ENCODE measurements at regions not wholly inside any gene's neighbourhood (a gene's known extent, or its start where the extent isn't known, plus 50 kb on each side); places are given as distances from the start of the nearest gene placed in this dataset.
A peak's percentile ranks its signal among the peaks of the same experiment; 100 is the strongest.
"Not testable (repeated sequence)": the region's sequence is repeated elsewhere in the genome, so short reads cannot be mapped to it uniquely, and the experiment has no call there.

DNA sequence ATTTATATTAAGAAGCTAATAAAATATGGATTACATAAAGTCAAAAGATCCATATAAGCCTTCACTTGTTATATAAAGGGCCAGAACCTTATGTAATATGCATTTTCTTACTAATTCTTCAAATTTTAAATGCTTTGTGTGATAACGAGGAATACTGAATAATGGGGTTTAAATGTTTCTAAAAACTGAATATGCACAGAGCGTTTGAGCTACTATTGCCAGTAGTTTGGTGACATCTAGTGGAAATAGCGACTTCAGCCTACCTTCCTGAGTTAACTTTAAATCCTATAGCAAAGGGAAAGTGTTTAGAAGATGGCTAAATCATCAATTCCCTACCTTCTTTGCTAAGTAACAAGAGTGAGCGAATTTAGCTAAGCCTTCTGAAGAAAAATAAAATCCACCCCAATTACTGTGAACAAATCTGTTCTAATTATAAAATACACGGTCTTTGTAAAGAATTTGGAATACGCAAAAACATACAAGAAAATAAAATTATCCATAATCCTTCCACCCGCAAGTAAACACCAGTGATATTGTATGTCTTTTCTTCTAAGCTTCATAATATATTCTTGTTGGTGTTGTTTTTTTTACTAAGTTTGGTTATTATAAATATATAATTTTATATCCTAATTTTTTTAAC, 115.5 kb upstream of the G2E3 start:
- peak; percentile 72 for DNase-seq (ENCODE audit: low spot score)

DNA sequence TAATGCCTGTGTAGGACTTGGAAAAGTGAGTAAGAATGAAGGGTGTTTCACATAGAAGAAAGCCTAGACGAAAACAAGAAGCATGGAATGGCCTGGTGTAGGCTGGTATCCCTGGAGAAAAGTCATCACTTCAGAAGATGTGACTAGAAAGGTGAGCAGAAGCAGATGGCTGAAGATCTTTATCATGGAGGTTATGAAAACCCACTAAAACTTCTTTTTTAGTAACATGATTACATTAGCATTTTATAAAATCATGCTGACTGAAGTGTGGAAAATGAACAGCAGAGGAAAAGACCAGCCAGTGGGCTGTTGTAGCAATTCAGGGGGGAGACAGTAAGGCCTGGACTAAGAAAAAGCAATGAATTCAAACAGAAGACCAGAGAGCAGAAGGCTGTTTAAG, 114.5 kb upstream of the G2E3 start:
- no peak for DNase-seq (ENCODE audit: low spot score)

DNA sequence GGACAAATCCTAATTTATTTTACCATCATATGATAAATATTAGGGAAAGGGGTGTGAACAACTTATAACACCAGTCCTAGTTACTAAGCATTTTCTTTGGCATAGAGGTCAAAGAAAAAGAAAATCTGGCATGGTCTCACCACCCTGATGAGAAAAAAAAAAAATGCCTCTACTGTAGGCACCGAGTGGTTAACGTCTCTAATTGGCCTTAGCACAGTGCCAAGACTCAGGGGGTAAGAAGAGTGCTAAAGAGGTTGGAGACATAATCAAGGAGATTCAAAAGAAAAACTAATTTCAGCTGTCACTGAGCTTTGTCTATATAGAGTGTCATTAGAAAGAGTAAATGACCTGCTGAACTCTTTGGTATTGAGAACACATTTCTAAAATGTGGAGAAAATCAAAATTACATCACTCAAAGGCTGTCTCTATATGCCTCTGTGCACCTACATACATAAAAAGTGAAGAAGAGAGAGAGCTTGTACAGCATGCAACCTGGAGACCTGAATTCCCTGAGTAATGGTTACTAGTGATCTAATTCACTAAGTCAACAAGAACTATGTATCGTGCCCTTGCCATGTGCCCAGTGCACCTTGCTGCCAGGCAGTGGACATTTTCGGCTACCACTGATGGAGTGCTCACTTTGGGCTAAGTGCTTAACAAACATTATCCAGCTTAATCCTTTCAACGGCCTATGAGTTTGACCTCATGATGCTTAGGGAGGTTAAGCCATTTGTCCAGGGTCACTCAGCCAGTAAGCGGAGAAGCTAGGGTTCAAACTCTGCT, 113.8 kb upstream of the G2E3 start:
- no peak for DNase-seq (ENCODE audit: low spot score)

DNA sequence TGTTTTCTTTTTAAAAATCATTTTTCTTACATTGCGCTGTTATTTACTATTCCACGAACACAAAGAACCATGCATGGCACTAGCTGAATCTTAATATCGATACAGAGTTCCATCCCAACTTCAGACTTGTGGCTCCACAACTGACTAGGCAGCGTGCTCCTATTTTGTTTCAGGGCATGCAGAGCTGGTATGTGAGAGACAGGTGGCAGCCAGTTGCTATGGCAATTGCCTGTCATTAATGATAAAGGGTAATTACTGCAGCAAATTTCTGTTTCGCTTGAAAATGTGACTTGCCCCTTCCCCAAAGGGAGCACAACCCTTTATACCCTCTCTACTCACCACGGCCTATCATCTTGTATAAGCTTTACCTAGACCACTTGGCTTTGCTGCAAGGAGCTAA, 113.1 kb upstream of the G2E3 start:
- no peak for DNase-seq (ENCODE audit: low spot score)

DNA sequence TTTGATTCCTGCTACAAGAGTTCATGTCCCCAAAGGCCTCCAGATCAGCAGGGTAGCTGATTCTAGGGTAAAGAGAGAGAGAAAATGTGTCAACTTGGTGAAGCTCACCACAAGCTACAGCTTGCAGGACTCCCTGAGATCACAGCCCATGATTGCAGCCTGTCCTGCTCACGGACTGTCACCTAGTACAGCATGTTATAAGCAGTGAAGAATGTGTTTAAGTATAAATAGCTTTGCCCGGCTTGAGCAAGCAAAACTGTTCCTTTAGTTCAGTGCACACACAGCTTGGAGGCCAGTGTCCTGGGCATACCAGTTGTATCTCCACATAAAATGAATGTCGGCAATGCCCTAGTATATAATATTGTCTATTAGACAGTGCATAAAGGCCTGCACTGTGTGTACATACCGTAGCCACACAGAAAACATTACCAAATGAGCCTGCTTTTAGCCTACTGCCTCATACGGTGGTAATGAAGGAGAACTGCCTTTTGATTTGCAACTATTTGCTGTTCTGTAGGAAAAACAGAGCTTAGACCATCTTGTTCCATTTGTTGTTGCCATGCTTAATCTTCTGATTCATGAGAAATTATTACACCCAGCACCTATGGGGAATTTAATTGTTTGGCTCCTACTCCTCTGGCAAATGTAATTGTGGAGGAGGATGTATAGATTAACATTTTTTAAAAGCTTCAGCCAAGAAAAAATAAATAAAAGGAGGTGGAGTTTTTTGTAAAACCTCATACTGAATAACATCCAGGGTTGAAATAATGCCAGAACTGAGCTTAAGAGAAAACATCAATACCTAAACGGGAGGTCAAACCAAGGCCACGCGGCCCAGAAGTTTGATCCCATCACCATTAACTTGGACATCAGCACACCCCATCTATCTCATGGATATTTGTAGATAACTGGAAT, 108.1 kb upstream of the G2E3 start:
- DNase-seq (ENCODE audit: low spot score) = no peak

DNA sequence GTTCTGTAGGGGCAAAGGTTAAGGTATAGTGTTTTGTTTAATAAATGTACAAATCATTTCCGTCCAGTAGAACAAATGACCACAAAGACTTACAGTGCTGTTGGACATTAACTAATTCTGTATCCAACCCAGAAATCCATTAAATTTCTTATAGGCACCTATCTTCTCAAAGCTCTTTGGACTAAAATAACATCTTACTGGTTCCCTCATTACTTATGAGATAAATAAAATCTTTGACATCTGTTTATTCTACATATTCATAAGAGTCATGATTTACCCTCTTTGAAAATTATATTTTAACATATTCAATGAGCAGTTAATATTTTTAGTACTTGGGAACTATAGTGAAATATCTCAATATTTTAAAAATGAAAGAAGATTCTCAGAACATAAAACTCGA, 102.7 kb upstream of the G2E3 start:
- DNase-seq (ENCODE audit: low spot score) = no peak

DNA sequence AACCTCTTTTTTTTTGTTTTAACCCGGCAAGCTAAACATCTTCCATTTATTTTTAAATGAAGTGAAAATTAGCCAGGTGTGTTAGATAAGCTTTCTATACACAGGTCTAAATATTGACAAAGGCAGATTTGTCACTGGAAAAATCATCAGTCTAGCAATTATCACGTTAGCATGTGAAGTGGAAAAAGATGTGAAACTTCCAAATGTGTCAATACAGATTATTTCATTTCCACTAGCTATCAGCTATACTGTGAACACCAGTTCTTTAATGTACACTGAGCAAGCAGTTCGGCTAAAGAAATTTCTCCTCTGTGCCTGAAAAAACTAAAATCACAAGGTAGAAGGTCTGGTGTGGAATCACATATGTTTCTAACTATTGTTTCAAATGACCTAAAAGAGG, 96.6 kb upstream of the G2E3 start:
- DNase-seq (ENCODE audit: low spot score) = no peak

DNA sequence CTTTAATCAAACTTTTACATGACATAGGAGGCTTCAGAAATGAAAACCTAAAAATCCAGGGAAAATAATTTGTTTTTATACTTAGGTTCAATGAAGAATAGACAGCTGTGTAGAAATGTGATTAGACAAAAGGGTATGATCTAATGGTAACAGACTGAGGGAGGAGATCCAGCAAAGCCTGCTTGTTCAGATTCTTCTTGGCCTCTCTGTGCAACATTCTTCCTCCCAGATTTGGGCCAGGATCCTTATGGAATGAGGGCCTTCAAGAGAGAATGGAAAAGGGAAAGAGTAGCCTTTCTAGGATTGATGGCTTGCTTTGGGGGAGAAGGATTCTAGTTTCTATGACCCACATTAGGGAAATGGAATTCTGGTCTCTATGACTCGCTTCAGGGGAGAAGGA, 94.5 kb upstream of the G2E3 start:
- DNase-seq (ENCODE audit: low spot score) = no peak

DNA sequence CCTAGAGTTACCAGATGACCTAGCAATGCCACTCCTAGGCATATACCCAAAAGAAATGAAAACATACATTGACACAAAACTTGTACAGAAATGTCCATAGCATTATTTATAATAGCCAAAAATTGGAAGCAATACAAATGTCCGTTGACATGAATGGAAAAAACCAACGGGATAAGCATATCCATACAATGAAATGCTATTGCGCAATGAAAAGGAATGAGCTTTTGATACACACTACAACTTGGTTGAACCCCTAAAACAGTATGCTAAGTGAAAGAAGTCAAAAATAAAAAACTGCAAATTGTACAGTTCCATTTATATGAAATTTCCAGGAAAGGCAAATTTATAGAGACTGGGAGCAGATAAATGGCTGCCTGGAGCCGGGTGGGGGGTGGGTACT, 90.6 kb upstream of the G2E3 start:
- DNase-seq (ENCODE audit: low spot score) = no peak

DNA sequence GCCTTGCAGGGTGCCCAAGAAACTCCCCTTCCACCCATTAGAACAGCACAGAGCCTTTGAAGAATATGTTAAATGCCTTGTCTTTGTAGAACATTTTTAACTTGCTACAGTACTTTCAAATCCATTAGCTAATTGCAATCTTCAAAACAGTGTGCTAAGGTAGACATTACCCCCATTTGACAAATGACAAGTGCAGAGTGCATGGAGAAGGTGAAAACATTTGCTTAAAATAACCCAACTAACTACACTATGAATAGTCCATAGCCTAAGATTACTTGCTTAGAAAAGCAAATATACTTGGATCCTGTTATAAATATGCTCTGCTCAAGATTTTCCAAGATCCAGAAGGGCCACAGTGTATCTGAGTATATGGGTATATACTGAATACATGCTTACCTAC, 87.0 kb upstream of the G2E3 start:
- DNase-seq (ENCODE audit: low spot score) = no peak

DNA sequence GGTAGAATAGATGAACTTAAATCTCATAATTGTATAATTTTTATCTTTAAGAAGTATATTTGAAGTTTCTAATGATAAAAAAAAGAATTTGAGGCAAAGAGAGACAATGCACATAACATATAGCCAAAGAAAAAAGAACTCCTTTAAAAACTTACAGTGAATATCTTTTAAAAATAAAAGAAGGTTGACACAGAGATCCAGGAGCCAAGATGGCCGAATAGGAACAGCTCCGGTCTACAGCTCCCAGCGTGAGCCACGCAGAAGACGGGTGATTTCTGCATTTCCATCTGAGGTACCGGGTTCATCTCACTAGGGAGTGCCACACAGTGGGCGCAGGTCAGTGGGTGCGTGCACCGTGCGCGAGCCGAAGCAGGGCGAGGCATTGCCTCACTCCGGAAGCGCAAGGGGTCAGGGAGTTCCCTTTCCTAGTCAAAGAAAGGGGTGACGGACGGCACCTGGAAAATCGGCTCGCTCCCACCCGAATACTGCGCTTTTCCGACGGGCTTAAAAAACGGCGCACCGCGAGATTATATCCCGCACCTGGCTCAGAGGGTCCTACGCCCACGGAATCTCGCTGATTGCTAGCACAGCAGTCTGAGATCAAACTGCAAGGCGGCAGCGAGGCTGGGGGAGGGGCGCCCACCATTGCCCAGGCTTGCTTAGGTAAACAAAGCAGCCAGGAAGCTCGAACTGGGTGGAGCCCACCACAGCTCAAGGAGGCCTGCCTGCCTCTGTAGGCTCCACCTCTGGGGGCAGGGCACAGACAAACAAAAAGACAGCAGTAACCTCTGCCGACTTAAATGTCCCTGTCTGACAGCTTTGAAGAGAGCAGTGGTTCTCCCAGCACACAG, 84.9 kb upstream of the G2E3 start:
- DNase-seq (ENCODE audit: low spot score) = not testable (repeated sequence)

DNA sequence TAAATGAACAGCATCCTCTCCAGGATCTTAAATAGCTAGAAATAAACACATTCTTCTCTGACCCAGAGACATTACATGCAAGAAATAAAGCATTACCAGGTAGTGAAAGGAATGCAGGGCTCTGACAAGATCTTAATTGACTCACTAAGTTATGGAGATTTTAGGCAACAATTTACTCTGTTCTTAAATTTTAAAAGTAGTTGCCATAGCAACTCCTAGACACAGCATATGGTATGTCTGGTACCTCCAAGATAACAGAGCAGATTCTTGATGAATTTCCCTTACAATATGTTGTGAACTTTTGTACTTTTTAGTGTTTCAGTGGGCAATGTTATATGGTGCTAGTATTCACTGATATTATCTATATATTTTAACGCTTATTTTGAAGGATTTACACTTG, 76.7 kb upstream of the G2E3 start:
- no peak for DNase-seq (ENCODE audit: low spot score)

DNA sequence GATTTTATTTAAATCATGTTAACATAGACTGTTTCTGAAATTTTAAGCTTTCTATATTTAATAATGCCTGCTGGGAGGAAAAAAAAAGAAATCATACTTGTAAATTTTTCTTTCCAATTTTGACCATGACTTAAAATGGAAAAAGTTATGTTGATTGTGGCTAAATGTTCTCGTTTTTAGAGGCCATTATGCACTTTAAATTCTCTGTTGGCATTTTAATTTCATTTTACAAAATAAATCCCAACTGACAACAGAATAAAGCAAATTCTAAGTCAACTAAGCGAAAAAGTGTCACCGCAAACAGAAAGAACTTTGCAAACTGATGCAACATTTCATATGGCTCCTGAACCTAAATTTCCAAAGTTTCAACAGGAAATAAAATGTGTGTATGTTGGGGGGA, 74.8 kb upstream of the G2E3 start:
- no peak for DNase-seq (ENCODE audit: low spot score)

DNA sequence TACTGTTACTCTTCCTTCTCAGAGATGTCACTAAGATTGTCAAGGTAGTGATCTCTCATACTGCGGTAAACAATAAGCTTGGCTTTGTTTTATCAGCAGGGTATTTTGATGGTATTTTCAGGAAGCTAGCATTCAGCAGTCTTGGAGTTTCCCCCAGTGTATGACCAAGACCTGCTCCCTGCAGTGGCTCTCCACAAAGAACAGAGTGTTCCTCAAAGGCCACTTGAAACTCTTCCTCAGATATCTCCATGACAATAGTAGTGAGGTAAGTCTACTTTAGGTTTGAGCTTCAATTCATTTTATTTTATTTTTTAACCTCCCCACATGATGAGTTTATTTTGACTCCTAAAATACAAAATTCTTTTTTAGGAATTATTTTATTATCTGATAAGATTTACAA, 74.0 kb upstream of the G2E3 start:
- no peak for DNase-seq (ENCODE audit: low spot score)

DNA sequence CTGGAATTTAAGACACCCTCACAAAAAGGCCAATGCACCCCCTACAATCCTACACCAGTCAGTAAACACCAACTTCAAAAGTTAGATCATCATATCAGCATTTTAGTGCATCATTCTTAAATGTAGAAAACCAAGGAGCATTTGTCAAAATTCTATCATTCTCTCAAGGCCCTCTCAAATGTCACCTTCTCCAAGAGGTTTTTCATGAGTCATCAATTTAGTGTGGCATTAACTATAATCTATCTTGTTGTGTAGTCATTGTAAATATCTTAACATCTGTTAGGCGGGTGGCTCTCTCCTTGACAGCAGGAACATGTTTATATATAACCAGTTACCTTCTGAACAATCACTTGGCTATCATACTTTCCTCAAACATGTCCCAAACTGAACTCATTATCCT, 62.1 kb upstream of the G2E3 start:
- DNase-seq (ENCODE audit: low spot score) = no peak

DNA sequence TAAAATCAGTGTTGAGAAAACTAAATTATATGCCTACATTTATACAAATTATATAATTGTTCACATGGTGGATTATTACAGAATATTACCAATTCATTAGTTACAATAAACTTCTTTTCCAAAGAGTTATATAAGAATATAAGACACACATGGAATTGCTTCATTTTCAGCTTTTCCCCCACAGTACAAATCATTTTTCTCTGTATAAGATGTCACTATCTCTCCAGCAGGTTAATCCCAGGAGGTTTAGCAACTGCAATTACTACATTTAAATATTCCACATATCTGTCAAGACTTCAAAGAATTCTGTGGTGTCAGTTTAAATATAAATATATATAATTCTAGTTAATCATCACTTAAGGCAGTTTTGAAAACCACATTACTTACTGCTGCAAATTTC, 59.6 kb upstream of the G2E3 start:
- DNase-seq (ENCODE audit: low spot score) = no peak

DNA sequence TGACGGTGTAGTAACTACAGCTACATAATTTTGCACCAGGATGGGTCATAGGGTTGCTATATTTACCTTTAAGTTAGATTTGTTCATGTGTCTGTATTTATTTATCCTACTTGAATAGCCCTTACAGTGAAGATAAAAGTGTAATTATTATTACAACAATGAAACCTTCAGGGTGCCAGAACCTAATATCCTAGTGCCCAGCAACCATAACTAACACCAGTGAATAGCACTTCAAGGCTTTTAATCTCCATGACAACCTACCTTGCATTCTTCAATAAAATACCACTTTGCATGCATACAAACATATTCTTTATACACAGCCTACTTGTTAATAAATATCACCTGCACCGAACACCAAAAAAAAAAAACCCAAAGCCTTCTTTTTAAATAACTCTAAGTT, 58.7 kb upstream of the G2E3 start:
- no peak for DNase-seq (ENCODE audit: low spot score)

DNA sequence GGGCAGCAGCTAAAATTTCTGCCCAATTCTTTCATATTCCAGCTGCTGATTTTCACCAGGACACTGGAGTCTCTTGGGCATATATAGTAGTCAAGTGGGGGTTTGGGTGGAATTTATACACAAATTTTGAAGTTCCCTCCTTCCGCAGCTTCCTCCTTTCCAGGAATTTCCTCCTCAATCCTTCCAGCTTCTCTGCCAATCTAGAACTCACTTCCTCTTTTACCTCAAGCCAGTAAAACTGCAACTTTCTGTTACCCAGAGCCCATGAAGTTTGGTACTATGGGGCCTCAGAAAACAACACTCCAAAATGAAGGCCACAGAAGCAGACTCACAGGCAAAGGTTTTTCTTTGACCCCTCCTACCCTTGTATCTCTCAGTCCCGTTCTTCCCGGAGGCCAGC, 51.7 kb upstream of the G2E3 start:
- no peak for DNase-seq (ENCODE audit: low spot score)

Measured in pons (tissue), 1 donor.